ENCODE measurements at regions not wholly inside any gene's neighbourhood (a gene's known extent, or its start where the extent isn't known, plus 50 kb on each side); places are given as distances from the start of the nearest gene placed in this dataset.

DNA sequence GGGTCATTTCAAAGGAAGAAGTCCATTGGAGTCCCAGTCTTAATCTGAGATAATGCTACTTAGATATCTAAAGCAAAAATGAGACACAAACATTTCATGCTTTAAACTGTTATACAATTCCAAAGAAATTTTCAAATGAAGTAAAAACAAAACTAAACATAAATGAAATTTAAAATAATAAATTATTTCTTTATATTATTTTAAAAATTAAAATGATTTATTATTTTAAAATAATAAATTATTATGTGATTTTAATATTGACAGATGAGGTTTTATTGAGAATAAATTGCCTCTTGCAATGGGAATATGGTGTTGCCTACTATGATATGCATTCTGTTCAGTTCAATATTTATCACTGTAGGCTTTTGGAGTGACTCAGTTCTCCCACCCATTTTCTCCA lies 93.7 kb upstream of the BACH2 start:
- no peaks in the 10 kb centered on the region for H3K4me1 ChIP-seq (ENCODE audit: control insufficient read depth in 5 of 5, insufficient read depth in 5 of 5, low read length in 5 of 5)
- no peaks in the 10 kb centered on the region for H3K9me3 ChIP-seq (ENCODE audit: control insufficient read depth in 5 of 5, low read length in 5 of 5)
- H3K27ac ChIP-seq (ENCODE audit: low read depth, low read length): no peak overlapping the region
- H3K27me3 ChIP-seq (ENCODE audit: control insufficient read depth in 5 of 5, insufficient read depth in 4 of 5, low read length in 5 of 5): peaks cover 0 to 8% (median 0%) of the 10 kb centered on the region in 5 donors
- H3K36me3 ChIP-seq (ENCODE audit: control insufficient read depth in 5 of 5, insufficient read depth in 5 of 5, low read length in 5 of 5): no peaks in the 10 kb centered on the region
- H3K9ac ChIP-seq (ENCODE audit: low read length in 5 of 5): no peak overlapping the region
- H3K4me3 ChIP-seq (ENCODE audit: low read depth in 1 of 5, low read length in 5 of 5): no peak overlapping the region

DNA sequence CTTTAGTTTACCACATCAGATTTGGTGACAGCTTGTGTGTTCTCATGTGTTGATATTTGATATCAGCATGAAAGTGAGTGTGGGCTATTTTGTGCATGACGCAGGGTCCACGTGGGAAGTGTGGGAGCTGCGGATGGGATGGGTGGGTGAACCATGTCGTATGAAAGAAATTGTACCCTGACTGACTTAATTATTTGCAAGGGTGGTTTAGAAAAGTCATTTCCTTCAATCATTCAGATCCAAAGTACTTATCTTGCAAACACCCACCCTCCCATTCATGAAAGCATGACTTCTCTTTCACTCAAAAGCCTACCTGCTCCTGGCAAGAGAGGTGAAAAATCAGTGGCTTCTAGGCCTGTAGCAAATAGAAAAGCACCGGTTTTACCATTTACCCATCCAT lies 91.8 kb upstream of the BACH2 start:
- Histone ChIP-seq H3K36me3 (ENCODE audit: control insufficient read depth in 5 of 5, insufficient read depth in 5 of 5, low read length in 5 of 5) (no peaks in the 10 kb centered on the region), H3K27ac (ENCODE audit: low read depth, low read length) (no peak overlapping the region), H3K4me3 (ENCODE audit: low read depth in 1 of 5, low read length in 5 of 5) (no peak overlapping the region), H3K27me3 (ENCODE audit: control insufficient read depth in 5 of 5, insufficient read depth in 4 of 5, low read length in 5 of 5) (peaks cover 0 to 8% (median 0%) of the 10 kb centered on the region in 5 donors), H3K4me1 (ENCODE audit: control insufficient read depth in 5 of 5, insufficient read depth in 5 of 5, low read length in 5 of 5) (no peaks in the 10 kb centered on the region), H3K9me3 (ENCODE audit: control insufficient read depth in 5 of 5, low read length in 5 of 5) (no peaks in the 10 kb centered on the region), H3K9ac (ENCODE audit: low read length in 5 of 5) (no peak overlapping the region)

DNA sequence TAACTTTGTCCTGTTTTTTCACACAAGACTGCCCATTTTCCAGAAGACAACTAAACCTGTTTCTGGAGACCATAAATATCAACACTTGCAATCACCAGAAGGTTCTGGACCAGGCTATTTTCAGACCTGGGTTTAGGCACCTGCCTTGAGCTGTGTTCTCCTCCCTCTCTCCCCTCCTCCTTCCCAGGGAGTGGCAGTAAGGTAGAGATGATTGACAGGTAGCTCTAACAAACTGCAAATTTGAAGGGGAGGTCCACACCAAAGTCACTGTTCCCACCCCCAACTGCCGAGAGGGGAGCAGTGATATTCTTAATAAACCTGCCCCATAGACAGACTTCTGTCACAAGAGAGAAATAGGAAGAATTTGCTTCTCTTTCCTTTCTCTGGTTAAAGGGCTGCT lies 91.2 kb upstream of the BACH2 start:
- Histone ChIP-seq H3K36me3 (ENCODE audit: control insufficient read depth in 5 of 5, insufficient read depth in 5 of 5, low read length in 5 of 5) (no peaks in the 10 kb centered on the region), H3K9ac (ENCODE audit: low read length in 5 of 5) (no peak overlapping the region), H3K4me1 (ENCODE audit: control insufficient read depth in 5 of 5, insufficient read depth in 5 of 5, low read length in 5 of 5) (no peaks in the 10 kb centered on the region), H3K27me3 (ENCODE audit: control insufficient read depth in 5 of 5, insufficient read depth in 4 of 5, low read length in 5 of 5) (peaks cover 0 to 8% (median 0%) of the 10 kb centered on the region in 5 donors), H3K9me3 (ENCODE audit: control insufficient read depth in 5 of 5, low read length in 5 of 5) (no peaks in the 10 kb centered on the region), H3K4me3 (ENCODE audit: low read depth in 1 of 5, low read length in 5 of 5) (no peak overlapping the region), H3K27ac (ENCODE audit: low read depth, low read length) (no peak overlapping the region)

GRCh38 chr6:90387383-90387775 lies 90.7 kb upstream of the BACH2 start:
- no peak overlapping the region for H3K9ac ChIP-seq (ENCODE audit: low read length in 5 of 5)
- no peaks in the 10 kb centered on the region for H3K4me1 ChIP-seq (ENCODE audit: control insufficient read depth in 5 of 5, insufficient read depth in 5 of 5, low read length in 5 of 5)
- no peak overlapping the region for H3K4me3 ChIP-seq (ENCODE audit: low read depth in 1 of 5, low read length in 5 of 5)
- H3K9me3 ChIP-seq (ENCODE audit: control insufficient read depth in 5 of 5, low read length in 5 of 5): no peaks in the 10 kb centered on the region
- H3K36me3 ChIP-seq (ENCODE audit: control insufficient read depth in 5 of 5, insufficient read depth in 5 of 5, low read length in 5 of 5): no peaks in the 10 kb centered on the region
- H3K27ac ChIP-seq (ENCODE audit: low read depth, low read length): no peak overlapping the region
- H3K27me3 ChIP-seq (ENCODE audit: control insufficient read depth in 5 of 5, insufficient read depth in 4 of 5, low read length in 5 of 5): peaks cover 0 to 8% (median 0%) of the 10 kb centered on the region in 5 donors

DNA sequence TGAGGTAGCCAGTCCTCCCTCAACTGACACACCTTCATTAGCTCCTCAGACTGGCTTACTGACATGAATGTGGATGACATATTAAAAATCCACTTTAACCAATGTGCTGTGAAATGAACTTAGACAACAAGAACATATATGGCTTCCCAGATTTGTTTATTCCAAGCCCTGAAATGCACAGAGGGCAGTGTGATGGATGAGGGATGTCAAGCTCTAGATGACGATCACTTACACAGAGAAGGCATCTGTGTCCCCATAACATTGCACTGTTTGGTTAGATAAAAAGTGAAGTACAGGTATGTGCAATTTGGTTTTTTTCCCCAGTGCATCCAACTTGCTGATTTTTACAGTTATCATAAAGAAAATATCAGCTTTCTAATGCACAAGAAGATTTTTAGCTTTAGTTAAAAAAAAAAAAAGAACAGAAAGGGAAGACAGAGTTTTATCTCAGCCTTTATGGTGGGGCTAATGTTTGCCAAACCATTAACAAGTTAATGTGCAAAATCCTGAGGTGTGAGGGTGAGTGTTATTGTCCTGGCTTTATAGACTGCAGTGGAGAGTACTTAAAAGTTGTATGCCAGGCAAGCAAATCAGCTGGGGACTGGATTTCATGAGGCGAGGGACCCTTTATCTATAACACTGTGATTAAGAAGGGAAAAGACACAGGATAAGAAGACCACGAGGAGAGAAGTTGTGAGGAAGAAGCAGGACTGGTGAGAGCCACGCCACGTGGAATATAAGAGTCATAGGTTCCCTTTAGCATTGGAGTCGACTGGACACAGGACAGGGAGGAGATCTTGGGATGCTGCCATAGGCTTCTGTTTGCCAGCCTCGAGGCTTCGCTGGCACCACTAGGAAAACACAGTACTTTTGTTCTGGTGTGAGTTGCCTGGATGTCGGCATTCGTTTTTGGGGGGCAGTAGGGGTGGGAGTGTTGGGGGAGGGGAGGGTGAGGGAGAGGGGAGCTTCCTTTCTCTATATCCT lies 90.0 kb upstream of the BACH2 start:
- H3K4me3 ChIP-seq (ENCODE audit: low read depth in 1 of 5, low read length in 5 of 5): no peak overlapping the region
- no peaks in the 10 kb centered on the region for H3K4me1 ChIP-seq (ENCODE audit: control insufficient read depth in 5 of 5, insufficient read depth in 5 of 5, low read length in 5 of 5)
- no peaks in the 10 kb centered on the region for H3K9me3 ChIP-seq (ENCODE audit: control insufficient read depth in 5 of 5, low read length in 5 of 5)
- H3K36me3 ChIP-seq (ENCODE audit: control insufficient read depth in 5 of 5, insufficient read depth in 5 of 5, low read length in 5 of 5): no peaks in the 10 kb centered on the region
- H3K27ac ChIP-seq (ENCODE audit: low read depth, low read length): no peak overlapping the region
- H3K27me3 ChIP-seq (ENCODE audit: control insufficient read depth in 5 of 5, insufficient read depth in 4 of 5, low read length in 5 of 5): peaks cover 0 to 8% (median 0%) of the 10 kb centered on the region in 5 donors
- no peak overlapping the region for H3K9ac ChIP-seq (ENCODE audit: low read length in 5 of 5)

GRCh38 chr6:90385759-90386313 lies 89.2 kb upstream of the BACH2 start:
- Histone ChIP-seq H3K9me3 (ENCODE audit: control insufficient read depth in 5 of 5, low read length in 5 of 5) (no peaks in the 10 kb centered on the region), H3K27ac (ENCODE audit: low read depth, low read length) (no peak overlapping the region), H3K36me3 (ENCODE audit: control insufficient read depth in 5 of 5, insufficient read depth in 5 of 5, low read length in 5 of 5) (no peaks in the 10 kb centered on the region), H3K27me3 (ENCODE audit: control insufficient read depth in 5 of 5, insufficient read depth in 4 of 5, low read length in 5 of 5) (peaks cover 0 to 8% (median 0%) of the 10 kb centered on the region in 5 donors), H3K4me1 (ENCODE audit: control insufficient read depth in 5 of 5, insufficient read depth in 5 of 5, low read length in 5 of 5) (no peaks in the 10 kb centered on the region), H3K4me3 (ENCODE audit: low read depth in 1 of 5, low read length in 5 of 5) (no peak overlapping the region), H3K9ac (ENCODE audit: low read length in 5 of 5) (no peak overlapping the region)

DNA sequence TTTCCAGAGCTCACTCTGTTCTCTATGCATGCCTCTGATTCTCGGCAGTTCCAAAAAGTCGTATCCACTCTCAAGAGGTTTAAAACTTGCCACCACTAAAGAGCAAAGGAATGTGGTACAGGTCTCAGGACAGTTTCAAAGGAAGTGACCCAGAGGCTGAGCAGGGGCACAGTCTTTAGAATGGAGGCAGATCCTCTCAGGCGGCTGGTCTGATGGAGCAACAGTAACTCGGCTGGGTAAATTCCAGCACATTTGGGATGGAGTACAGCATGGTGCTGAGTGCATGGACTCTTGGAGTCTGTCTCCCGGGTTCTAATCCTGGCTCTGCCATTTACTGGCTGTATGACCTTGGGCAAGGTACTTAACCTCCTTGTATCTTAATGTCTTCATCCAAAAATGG lies 88.1 kb upstream of the BACH2 start:
- no peak overlapping the region for H3K9ac ChIP-seq (ENCODE audit: low read length in 5 of 5)
- H3K9me3 ChIP-seq (ENCODE audit: control insufficient read depth in 5 of 5, low read length in 5 of 5): no peaks in the 10 kb centered on the region
- H3K36me3 ChIP-seq (ENCODE audit: control insufficient read depth in 5 of 5, insufficient read depth in 5 of 5, low read length in 5 of 5): no peaks in the 10 kb centered on the region
- H3K4me3 ChIP-seq (ENCODE audit: low read depth in 1 of 5, low read length in 5 of 5): no peak overlapping the region
- H3K27ac ChIP-seq (ENCODE audit: low read depth, low read length): no peak overlapping the region
- no peaks in the 10 kb centered on the region for H3K4me1 ChIP-seq (ENCODE audit: control insufficient read depth in 5 of 5, insufficient read depth in 5 of 5, low read length in 5 of 5)
- peaks cover 0 to 8% (median 0%) of the 10 kb centered on the region in 5 donors for H3K27me3 ChIP-seq (ENCODE audit: control insufficient read depth in 5 of 5, insufficient read depth in 4 of 5, low read length in 5 of 5)

- Histone ChIP-seq H3K4me1 (ENCODE audit: control insufficient read depth in 5 of 5, insufficient read depth in 5 of 5, low read length in 5 of 5) (no peaks in the 10 kb centered on the region), H3K4me3 (ENCODE audit: low read depth in 1 of 5, low read length in 5 of 5) (no peak overlapping the region), H3K27me3 (ENCODE audit: control insufficient read depth in 5 of 5, insufficient read depth in 4 of 5, low read length in 5 of 5) (peaks cover 0 to 8% (median 0%) of the 10 kb centered on the region in 5 donors), H3K9ac (ENCODE audit: low read length in 5 of 5) (no peak overlapping the region), H3K27ac (ENCODE audit: low read depth, low read length) (no peak overlapping the region), H3K9me3 (ENCODE audit: control insufficient read depth in 5 of 5, low read length in 5 of 5) (no peaks in the 10 kb centered on the region), H3K36me3 (ENCODE audit: control insufficient read depth in 5 of 5, insufficient read depth in 5 of 5, low read length in 5 of 5) (no peaks in the 10 kb centered on the region)
Measured at GRCh38 chr6:90383196-90383822, 86.7 kb upstream of the BACH2 start.

GRCh38 chr6:90382760-90383159 lies 86.1 kb upstream of the BACH2 start:
- no peaks in the 10 kb centered on the region for H3K9me3 ChIP-seq (ENCODE audit: control insufficient read depth in 5 of 5, low read length in 5 of 5)
- H3K4me3 ChIP-seq (ENCODE audit: low read depth in 1 of 5, low read length in 5 of 5): no peak overlapping the region
- H3K27me3 ChIP-seq (ENCODE audit: control insufficient read depth in 5 of 5, insufficient read depth in 4 of 5, low read length in 5 of 5): peaks cover 0 to 6% (median 0%) of the 10 kb centered on the region in 5 donors
- H3K36me3 ChIP-seq (ENCODE audit: control insufficient read depth in 5 of 5, insufficient read depth in 5 of 5, low read length in 5 of 5): no peaks in the 10 kb centered on the region
- no peaks in the 10 kb centered on the region for H3K4me1 ChIP-seq (ENCODE audit: control insufficient read depth in 5 of 5, insufficient read depth in 5 of 5, low read length in 5 of 5)
- no peak overlapping the region for H3K9ac ChIP-seq (ENCODE audit: low read length in 5 of 5)
- no peak overlapping the region for H3K27ac ChIP-seq (ENCODE audit: low read depth, low read length)
